ENCODE measurements at regions not wholly inside any gene's neighbourhood (a gene's known extent, or its start where the extent isn't known, plus 50 kb on each side); places are given as distances from the start of the nearest gene placed in this dataset.

DNA sequence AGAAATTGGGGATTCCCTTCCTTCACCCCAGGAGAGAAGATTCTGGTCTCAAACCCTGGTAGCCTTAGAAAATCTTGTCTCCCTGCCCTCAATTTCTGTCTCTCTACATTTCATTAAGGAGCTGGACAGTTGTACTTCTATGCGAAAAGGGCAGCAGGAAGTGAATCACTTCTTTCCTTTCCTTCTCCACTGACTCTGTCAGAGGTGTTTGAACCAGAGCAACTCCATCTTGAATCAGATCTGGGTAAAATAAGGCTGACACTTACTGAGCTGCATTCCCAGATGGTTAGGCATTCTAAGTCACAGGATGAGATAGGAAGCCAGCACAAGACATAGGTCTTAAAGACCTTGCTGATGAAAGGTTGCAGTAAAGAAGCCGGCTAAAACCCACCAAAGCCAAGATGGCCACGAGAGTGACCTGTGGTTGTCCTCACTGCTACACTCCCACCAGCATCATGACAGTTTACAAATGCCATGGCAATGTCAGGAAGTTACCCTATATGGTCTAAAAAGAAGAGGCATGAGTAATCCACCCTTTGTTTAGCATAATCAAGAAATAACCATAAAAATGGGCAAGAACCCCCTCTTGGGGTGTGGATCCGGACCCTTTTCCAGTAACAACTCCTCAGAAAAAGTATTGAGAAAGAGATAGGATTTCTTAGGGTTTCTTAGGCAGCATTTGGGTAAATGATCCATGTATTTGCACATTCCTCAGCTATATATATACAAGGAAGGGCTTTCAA, 95.8 kb upstream of the PLCB4 start (continued):
- TF ChIP-seq ZNF318 (IDR thresholded peaks at IDR 0.05; ENCODE audit: borderline replicate concordance in 1 of 2, low read depth in 1 of 2) (no peak), MBD2 (IDR thresholded peaks at IDR 0.05; ENCODE audit: borderline replicate concordance, low read depth) (no peak), ZNF3 (CRISPR knock-in tag; IDR thresholded peaks at IDR 0.05) (no peak), DMBX1 (CRISPR knock-in tag; IDR thresholded peaks at IDR 0.05; ENCODE audit: borderline replicate concordance) (peak; percentile 92), FOXJ3 (CRISPR knock-in tag; IDR thresholded peaks at IDR 0.05) (no peak), ILK (tag; IDR thresholded peaks at IDR 0.05; ENCODE audit: borderline replicate concordance, low read depth) (0 out of 2 replicates have a peak, but pooled peaks have one; percentile 53), RAD21 (CRISPR knock-in tag; conservative IDR thresholded peaks at IDR 0.05 in 1 of 2, IDR thresholded peaks at IDR 0.05 in 1 of 2) (no peak), SOX6 (IDR thresholded peaks at IDR 0.05) (no peak), KLF16 (IDR thresholded peaks at IDR 0.05) (no peak), LARP7 (IDR thresholded peaks at IDR 0.05) (no peak), ELF4 (CRISPR knock-in tag; IDR thresholded peaks at IDR 0.05) (no peak), NFE2L1 (tag; IDR thresholded peaks at IDR 0.05; ENCODE audit: borderline replicate concordance, low read depth) (no peak), YY1 (IDR thresholded peaks at IDR 0.05; ENCODE audit: borderline replicate concordance in 1 of 3, control insufficient read depth in 1 of 3, extremely low read depth in 1 of 3, insufficient read depth in 3 of 3, insufficient read length in 1 of 3, insufficient replicate concordance in 2 of 3, low read depth in 1 of 3, low read length in 2 of 3) (no peak), ZNF431 (CRISPR knock-in tag; IDR thresholded peaks at IDR 0.05) (no peak), HNRNPUL1 (IDR thresholded peaks at IDR 0.05; ENCODE audit: low read length) (no peak), NR2C1 (IDR thresholded peaks at IDR 0.05) (no peak), NR2C1 (tag; IDR thresholded peaks at IDR 0.05) (peak; percentile 44; the same call in 1 of the 2 replicates), ZNF212 (CRISPR knock-in tag; IDR thresholded peaks at IDR 0.05) (no peak), ZNF134 (CRISPR knock-in tag; conservative IDR thresholded peaks at IDR 0.05) (no peak), HEY1 (CRISPR knock-in tag; IDR thresholded peaks at IDR 0.05; ENCODE audit: borderline replicate concordance) (no peak)
- TF ChIP-seq, protein P1, sequence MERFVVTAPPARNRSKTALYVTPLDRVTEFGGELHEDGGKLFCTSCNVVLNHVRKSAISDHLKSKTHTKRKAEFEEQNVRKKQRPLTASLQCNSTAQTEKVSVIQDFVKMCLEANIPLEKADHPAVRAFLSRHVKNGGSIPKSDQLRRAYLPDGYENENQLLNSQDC (CRISPR knock-in tag; IDR thresholded peaks at IDR 0.05): no peak

All from K562 (cell line).